ENCODE measurements at regions not wholly inside any gene's neighbourhood (a gene's known extent, or its start where the extent isn't known, plus 50 kb on each side); places are given as distances from the start of the nearest gene placed in this dataset.
"Not testable (repeated sequence)": the region's sequence is repeated elsewhere in the genome, so short reads cannot be mapped to it uniquely, and the experiment has no call there.

DNA sequence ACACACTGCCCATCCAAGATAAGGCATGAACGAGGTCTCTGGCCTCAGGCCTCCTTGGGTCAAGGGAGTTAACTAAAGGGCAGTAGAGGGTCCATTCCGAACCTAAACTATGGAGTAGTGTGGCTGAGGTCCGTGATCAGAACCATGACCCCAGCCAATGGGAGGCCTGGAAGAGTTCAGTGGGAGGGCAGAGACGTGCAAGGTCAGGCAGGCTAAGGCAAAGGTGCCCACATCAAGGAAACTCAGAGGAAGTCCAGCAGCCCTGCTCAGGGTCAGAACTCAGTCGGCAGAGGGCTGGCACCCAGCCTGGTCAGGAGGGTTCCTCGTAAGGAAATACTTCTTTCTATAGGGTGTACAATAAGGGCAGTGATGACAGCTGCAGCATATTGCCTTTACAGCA is 152.2 kb downstream of the SOD2 start:
- H3K4me1 Mint-ChIP-seq, result no peaks in the 10 kb centered on the region
- Histone ChIP-seq H3K4me2 (replicated peaks; ENCODE audit: low read depth, low read length, poor library complexity, severe bottlenecking) (no peak overlapping the region), H2AFZ (ENCODE audit: insufficient read depth, low read depth, low read length, poor library complexity, severe bottlenecking) (no peak overlapping the region), H4K20me1 (ENCODE audit: control insufficient read depth, insufficient read depth, low read length, poor library complexity, severe bottlenecking) (no peaks in the 10 kb centered on the region), H3K36me3 (replicated peaks in 1 of 2; ENCODE audit: control extremely low read depth in 1 of 2, control insufficient read depth in 1 of 2, extremely low read depth in 1 of 2, insufficient read depth in 2 of 2, low read length in 1 of 2) (no peaks in the 10 kb centered on the region), H3K27me3 (replicated peaks in 1 of 4; ENCODE audit: control extremely low read depth in 1 of 4, control insufficient read depth in 3 of 4, insufficient read depth in 4 of 4, low read length in 3 of 4) (no peaks in the 10 kb centered on the region), H3K9me3 (ENCODE audit: control extremely low read depth in 1 of 3, control insufficient read depth in 2 of 3, insufficient read depth in 1 of 3, low read length in 2 of 3) (no peaks in the 10 kb centered on the region), H3K79me2 (ENCODE audit: control insufficient read depth, insufficient read depth, low read length) (no peaks in the 10 kb centered on the region), H3K4me3 (ENCODE audit: control extremely low read depth in 1 of 5, extremely low read depth in 1 of 5, insufficient read depth in 1 of 5, low read depth in 2 of 5, low read length in 4 of 5) (no peak overlapping the region), H3K4me1 (ENCODE audit: control insufficient read depth in 2 of 2, insufficient read depth in 2 of 2, low read length in 2 of 2) (no peaks in the 10 kb centered on the region), H3K9ac (ENCODE audit: low read length) (no peak overlapping the region), H3K27ac (ENCODE audit: low read length in 2 of 2) (no peak overlapping the region)
- CTCF ChIA-PET, result no interaction called here
- no peak overlapping the region for H3K27ac Mint-ChIP-seq
- POLR2A ChIA-PET, result no interaction called here
- ATAC-seq (ENCODE audit: low read depth), result no peak
- WGBS (ENCODE audit: insufficient coverage), result 85% methylated on average over 5 of the region's 6 CpGs
- no peak overlapping the region for H3K4me3 Mint-ChIP-seq
- DNase-seq, result no peak
- TF ChIP-seq, protein P1, sequence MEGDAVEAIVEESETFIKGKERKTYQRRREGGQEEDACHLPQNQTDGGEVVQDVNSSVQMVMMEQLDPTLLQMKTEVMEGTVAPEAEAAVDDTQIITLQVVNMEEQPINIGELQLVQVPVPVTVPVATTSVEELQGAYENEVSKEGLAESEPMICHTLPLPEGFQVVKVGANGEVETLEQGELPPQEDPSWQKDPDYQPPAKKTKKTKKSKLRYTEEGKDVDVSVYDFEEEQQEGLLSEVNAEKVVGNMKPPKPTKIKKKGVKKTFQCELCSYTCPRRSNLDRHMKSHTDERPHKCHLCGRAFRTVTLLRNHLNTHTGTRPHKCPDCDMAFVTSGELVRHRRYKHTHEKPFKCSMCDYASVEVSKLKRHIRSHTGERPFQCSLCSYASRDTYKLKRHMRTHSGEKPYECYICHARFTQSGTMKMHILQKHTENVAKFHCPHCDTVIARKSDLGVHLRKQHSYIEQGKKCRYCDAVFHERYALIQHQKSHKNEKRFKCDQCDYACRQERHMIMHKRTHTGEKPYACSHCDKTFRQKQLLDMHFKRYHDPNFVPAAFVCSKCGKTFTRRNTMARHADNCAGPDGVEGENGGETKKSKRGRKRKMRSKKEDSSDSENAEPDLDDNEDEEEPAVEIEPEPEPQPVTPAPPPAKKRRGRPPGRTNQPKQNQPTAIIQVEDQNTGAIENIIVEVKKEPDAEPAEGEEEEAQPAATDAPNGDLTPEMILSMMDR (IDR thresholded peaks at IDR 0.05), result no peak
- no peak for TF ChIP-seq EZH2 (IDR thresholded peaks at IDR 0.05; ENCODE audit: borderline replicate concordance, insufficient read depth, low read depth, low read length, poor library complexity, severe bottlenecking)
- peaks cover 15% of the 10 kb centered on the region for H3K27me3 Mint-ChIP-seq
- intact Hi-C loops (cut with micrococcal nuclease), result no loop called here
- no peaks in the 10 kb centered on the region for H3K9me3 Mint-ChIP-seq (ENCODE audit: insufficient read depth)

DNA sequence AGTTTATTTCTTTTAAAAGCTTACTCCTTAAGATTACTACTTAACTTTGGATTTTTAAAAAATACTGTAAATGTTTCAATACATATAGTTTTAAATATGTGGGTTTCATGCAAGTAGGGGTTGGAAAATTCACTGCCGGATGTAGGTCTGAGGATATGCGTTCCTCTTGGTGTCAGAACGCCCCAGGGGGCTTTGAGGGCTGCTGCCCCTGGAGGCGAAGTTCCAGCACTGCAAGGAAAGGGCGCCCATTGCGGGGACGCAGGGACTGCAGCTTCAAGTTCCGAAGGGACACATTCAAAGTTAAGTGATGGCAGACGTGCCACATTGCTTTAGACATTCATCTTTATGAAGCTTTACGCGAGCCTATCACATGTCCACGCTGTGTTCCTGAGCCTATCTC is 152.9 kb downstream of the SOD2 start:
- no peaks in the 10 kb centered on the region for H3K4me1 ChIP-seq (ENCODE audit: control insufficient read depth in 2 of 2, insufficient read depth in 2 of 2, low read length in 2 of 2)
- no peaks in the 10 kb centered on the region for H4K20me1 ChIP-seq (ENCODE audit: control insufficient read depth, insufficient read depth, low read length, poor library complexity, severe bottlenecking)
- H2AFZ ChIP-seq (ENCODE audit: insufficient read depth, low read depth, low read length, poor library complexity, severe bottlenecking), result no peak overlapping the region
- H3K79me2 ChIP-seq (ENCODE audit: control insufficient read depth, insufficient read depth, low read length), result no peaks in the 10 kb centered on the region
- POLR2A ChIA-PET, result no interaction called here
- CTCF ChIA-PET, result no interaction called here
- no peak for TF ChIP-seq EZH2 (IDR thresholded peaks at IDR 0.05; ENCODE audit: borderline replicate concordance, insufficient read depth, low read depth, low read length, poor library complexity, severe bottlenecking)
- TF ChIP-seq, protein P1 (IDR thresholded peaks at IDR 0.05), result no peak
- H3K9me3 ChIP-seq (ENCODE audit: control extremely low read depth in 1 of 3, control insufficient read depth in 2 of 3, insufficient read depth in 1 of 3, low read length in 2 of 3), result no peaks in the 10 kb centered on the region
- DNase-seq (no peak), ATAC-seq (ENCODE audit: low read depth) (no peak)
- peaks cover 15% of the 10 kb centered on the region for H3K27me3 Mint-ChIP-seq
- 37% methylated on average over 12 of the region's 12 CpGs for WGBS (ENCODE audit: insufficient coverage)
- no peak overlapping the region for H3K4me2 ChIP-seq (replicated peaks; ENCODE audit: low read depth, low read length, poor library complexity, severe bottlenecking)
- no peaks in the 10 kb centered on the region for H3K36me3 ChIP-seq (replicated peaks in 1 of 2; ENCODE audit: control extremely low read depth in 1 of 2, control insufficient read depth in 1 of 2, extremely low read depth in 1 of 2, insufficient read depth in 2 of 2, low read length in 1 of 2)
- intact Hi-C loops (cut with micrococcal nuclease), result no loop called here
- no peak overlapping the region for H3K4me3 Mint-ChIP-seq
- H3K27ac ChIP-seq (ENCODE audit: low read length in 2 of 2), result no peak overlapping the region
- H3K4me3 ChIP-seq (ENCODE audit: control extremely low read depth in 1 of 5, extremely low read depth in 1 of 5, insufficient read depth in 1 of 5, low read depth in 2 of 5, low read length in 4 of 5), result no peak overlapping the region
- no peaks in the 10 kb centered on the region for H3K9me3 Mint-ChIP-seq (ENCODE audit: insufficient read depth)
- H3K27ac Mint-ChIP-seq, result no peak overlapping the region
- no peak overlapping the region for H3K9ac ChIP-seq (ENCODE audit: low read length)
- no peaks in the 10 kb centered on the region for H3K27me3 ChIP-seq (replicated peaks in 1 of 4; ENCODE audit: control extremely low read depth in 1 of 4, control insufficient read depth in 3 of 4, insufficient read depth in 4 of 4, low read length in 3 of 4)
- no peaks in the 10 kb centered on the region for H3K4me1 Mint-ChIP-seq

DNA sequence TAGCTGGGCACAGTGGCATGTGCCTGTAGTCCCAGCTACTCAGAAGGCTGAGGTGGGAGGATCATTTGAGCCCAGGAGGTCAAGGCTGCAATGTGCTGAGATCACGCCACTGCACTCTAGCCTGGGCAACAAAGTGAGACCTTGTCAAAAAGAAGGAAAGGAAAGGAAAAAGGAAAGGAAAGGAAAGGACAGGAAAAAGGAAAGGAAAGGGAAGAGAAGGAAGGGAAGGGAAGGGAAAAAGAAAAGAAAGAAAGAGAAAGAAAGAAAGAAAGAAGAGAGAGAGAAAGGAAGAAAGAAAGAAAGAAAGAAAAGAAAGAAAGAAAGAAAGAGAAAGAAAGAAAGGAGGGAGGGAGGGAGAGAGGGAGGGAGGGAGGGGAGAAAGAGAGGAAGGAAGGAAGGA is 155.0 kb downstream of the SOD2 start:
- H3K4me3 ChIP-seq (ENCODE audit: control extremely low read depth in 1 of 5, extremely low read depth in 1 of 5, insufficient read depth in 1 of 5, low read depth in 2 of 5, low read length in 4 of 5); H3K9me3 ChIP-seq (ENCODE audit: control extremely low read depth in 1 of 3, control insufficient read depth in 2 of 3, insufficient read depth in 1 of 3, low read length in 2 of 3); intact Hi-C loops (cut with micrococcal nuclease); CTCF ChIA-PET; ATAC-seq (ENCODE audit: low read depth); H3K79me2 ChIP-seq (ENCODE audit: control insufficient read depth, insufficient read depth, low read length); DNase-seq; H3K4me1 ChIP-seq (ENCODE audit: control insufficient read depth in 2 of 2, insufficient read depth in 2 of 2, low read length in 2 of 2); H3K27me3 ChIP-seq (replicated peaks in 1 of 4; ENCODE audit: control extremely low read depth in 1 of 4, control insufficient read depth in 3 of 4, insufficient read depth in 4 of 4, low read length in 3 of 4); H3K4me2 ChIP-seq (replicated peaks; ENCODE audit: low read depth, low read length, poor library complexity, severe bottlenecking); H2AFZ ChIP-seq (ENCODE audit: insufficient read depth, low read depth, low read length, poor library complexity, severe bottlenecking); H3K9ac ChIP-seq (ENCODE audit: low read length); H3K4me3 Mint-ChIP-seq; H3K36me3 ChIP-seq (replicated peaks in 1 of 2; ENCODE audit: control extremely low read depth in 1 of 2, control insufficient read depth in 1 of 2, extremely low read depth in 1 of 2, insufficient read depth in 2 of 2, low read length in 1 of 2); H3K27ac Mint-ChIP-seq; H4K20me1 ChIP-seq (ENCODE audit: control insufficient read depth, insufficient read depth, low read length, poor library complexity, severe bottlenecking); H3K4me1 Mint-ChIP-seq; H3K9me3 Mint-ChIP-seq (ENCODE audit: insufficient read depth); POLR2A ChIA-PET; H3K27ac ChIP-seq (ENCODE audit: low read length in 2 of 2): not testable (repeated sequence)
- H3K27me3 Mint-ChIP-seq, result peaks cover 11% of the 10 kb centered on the region
- WGBS (ENCODE audit: insufficient coverage), result 88% methylated on average over 1 of the region's 1 CpG

All from B cell (primary cell).